Mesodermal cell (in vitro differentiated cells): ENCODE measurements at regions not wholly inside any gene's neighbourhood (a gene's known extent, or its start where the extent isn't known, plus 50 kb on each side); places are given as distances from the start of the nearest gene placed in this dataset.

Source experiments
- H3K27ac ChIP-seq: 2 replicates; pipeline ENCODE4 v1.7.0; 2013; ENCODE audit warnings: mild to moderate bottlenecking, low read depth, low read length, moderate library complexity; ENCODE audit not compliant: severe bottlenecking
- H3K36me3 ChIP-seq: 2 replicates; pipeline ENCODE4 v1.7.1; 2013; ENCODE audit warnings: mild to moderate bottlenecking, low read length, moderate library complexity; ENCODE audit not compliant: control insufficient read depth, insufficient read depth
- H3K4me1 ChIP-seq: one replicate; pipeline ENCODE4 v1.7.1; 2013; ENCODE audit warnings: mild to moderate bottlenecking, low read length; ENCODE audit not compliant: insufficient read depth, control insufficient read depth, poor library complexity, severe bottlenecking
- H3K4me3 ChIP-seq: 2 replicates; pipeline ENCODE4 v1.7.0; 2013; ENCODE audit warnings: low read length, control low read depth, mild to moderate bottlenecking; ENCODE audit not compliant: insufficient read depth, poor library complexity, severe bottlenecking; ENCODE audit errors: extremely low read depth
- H3K9me3 ChIP-seq: 2 replicates; pipeline ENCODE4 v1.7.1; 2013; ENCODE audit warnings: mild to moderate bottlenecking, low read length, moderate library complexity; ENCODE audit not compliant: control insufficient read depth
- WGBS, 2 experiments: methylation state at CpG; one replicate each; pipeline ENCODE4 v1.1.5; 2013; ENCODE audit warnings: missing lambda C conversion rate in 2 of 2; ENCODE audit not compliant: insufficient coverage in 2 of 2; 5-methylcytosine and 5-hydroxymethylcytosine counted together

- H3K4me3 ChIP-seq, result no peak overlapping the region
- WGBS, 2 experiments, result no CpG with 5 or more reads among the region's 1 CpG
- H3K4me1 ChIP-seq, result no peaks in the 10 kb centered on the region
- no peak overlapping the region for H3K27ac ChIP-seq
- no peaks in the 10 kb centered on the region for H3K36me3 ChIP-seq
- H3K9me3 ChIP-seq, result peaks cover 10% of the 10 kb centered on the region
Observed at GRCh38 chr6:105453968-105454367, 51.1 kb upstream of the PREP start.

GRCh38 chr6:105452924-105453756 lies 50.3 kb upstream of the PREP start:
- WGBS, 2 experiments, result 50 to 100% methylated on average over 2 to 3 of the region's 8 CpGs
- no peak overlapping the region for H3K4me3 ChIP-seq
- no peak overlapping the region for H3K27ac ChIP-seq
- H3K9me3 ChIP-seq, result peaks cover 10% of the 10 kb centered on the region
- no peaks in the 10 kb centered on the region for H3K36me3 ChIP-seq
- no peaks in the 10 kb centered on the region for H3K4me1 ChIP-seq
